LNCAP (cell line): ENCODE measurements at regions not wholly inside any gene's neighbourhood (a gene's known extent, or its start where the extent isn't known, plus 50 kb on each side); places are given as distances from the start of the nearest gene placed in this dataset.

ENCODE experiments used
- TF ChIP-seq, protein P1 (sequence below): fragments of 450-650 bp; IDR thresholded peaks from 2 replicates; pipeline ENCODE4 v1.5.1; 2017; ENCODE audit warnings: mild to moderate bottlenecking

DNA sequence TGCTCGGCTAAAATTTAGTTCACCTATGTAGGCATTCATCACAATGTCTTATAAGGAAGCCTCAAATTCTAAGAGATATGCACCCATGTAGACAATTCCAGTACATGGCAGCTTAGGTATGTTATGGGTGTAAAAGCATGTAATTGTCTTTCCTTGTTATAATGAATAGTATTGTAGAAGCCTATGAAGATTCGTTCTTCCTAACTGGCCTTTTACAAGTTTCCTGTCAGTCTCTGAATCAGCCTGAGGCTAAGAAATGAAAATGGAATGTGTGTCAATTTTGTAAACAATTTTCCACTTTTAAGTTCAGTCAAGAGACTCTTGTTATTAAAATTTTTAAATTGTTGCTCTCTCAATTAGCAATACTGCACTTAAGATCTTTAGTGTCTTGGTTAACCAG lies 189.9 kb upstream of the GALNT5 start:
- TF ChIP-seq, protein P1, sequence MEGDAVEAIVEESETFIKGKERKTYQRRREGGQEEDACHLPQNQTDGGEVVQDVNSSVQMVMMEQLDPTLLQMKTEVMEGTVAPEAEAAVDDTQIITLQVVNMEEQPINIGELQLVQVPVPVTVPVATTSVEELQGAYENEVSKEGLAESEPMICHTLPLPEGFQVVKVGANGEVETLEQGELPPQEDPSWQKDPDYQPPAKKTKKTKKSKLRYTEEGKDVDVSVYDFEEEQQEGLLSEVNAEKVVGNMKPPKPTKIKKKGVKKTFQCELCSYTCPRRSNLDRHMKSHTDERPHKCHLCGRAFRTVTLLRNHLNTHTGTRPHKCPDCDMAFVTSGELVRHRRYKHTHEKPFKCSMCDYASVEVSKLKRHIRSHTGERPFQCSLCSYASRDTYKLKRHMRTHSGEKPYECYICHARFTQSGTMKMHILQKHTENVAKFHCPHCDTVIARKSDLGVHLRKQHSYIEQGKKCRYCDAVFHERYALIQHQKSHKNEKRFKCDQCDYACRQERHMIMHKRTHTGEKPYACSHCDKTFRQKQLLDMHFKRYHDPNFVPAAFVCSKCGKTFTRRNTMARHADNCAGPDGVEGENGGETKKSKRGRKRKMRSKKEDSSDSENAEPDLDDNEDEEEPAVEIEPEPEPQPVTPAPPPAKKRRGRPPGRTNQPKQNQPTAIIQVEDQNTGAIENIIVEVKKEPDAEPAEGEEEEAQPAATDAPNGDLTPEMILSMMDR = no peak

DNA sequence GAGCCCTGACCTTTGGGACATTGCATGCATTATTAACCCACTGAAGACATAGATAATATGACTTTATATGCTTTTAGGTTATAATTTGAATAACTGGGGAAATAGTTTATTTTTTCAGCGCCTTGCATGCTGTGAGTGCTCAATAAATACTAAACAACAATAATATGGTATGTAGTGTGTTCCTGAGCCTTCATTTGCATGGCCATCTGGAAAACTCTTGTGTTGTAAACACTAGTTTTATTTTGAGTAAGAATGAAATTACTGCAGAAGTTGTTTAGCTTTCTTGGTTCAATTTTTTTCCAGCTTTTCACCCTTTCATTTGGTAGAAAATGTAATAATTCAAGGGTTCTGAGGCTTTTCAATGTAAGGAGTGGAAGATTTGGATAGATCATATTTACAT lies 189.3 kb upstream of the GALNT5 start:
- TF ChIP-seq, protein P1 = no peak

DNA sequence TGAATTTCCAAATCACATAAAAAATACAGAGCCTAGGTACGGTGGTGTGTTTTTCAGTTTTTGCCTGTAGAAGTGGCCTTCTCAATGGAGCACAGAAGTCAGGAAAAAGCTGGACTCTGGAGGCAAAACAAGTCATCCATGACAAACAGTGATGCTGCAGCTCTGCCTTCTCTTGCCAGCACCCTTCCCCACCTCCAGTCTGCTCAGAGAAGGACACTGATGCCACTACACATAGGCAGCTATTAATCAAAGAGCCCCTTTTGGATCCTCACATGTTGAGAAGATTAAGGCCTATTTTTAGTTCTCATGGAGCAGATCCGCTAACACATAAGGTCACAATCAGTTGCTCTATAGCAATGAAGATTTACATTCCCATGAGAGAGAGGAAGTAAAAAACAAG lies 181.6 kb upstream of the GALNT5 start:
- TF ChIP-seq, protein P1 = no peak

DNA sequence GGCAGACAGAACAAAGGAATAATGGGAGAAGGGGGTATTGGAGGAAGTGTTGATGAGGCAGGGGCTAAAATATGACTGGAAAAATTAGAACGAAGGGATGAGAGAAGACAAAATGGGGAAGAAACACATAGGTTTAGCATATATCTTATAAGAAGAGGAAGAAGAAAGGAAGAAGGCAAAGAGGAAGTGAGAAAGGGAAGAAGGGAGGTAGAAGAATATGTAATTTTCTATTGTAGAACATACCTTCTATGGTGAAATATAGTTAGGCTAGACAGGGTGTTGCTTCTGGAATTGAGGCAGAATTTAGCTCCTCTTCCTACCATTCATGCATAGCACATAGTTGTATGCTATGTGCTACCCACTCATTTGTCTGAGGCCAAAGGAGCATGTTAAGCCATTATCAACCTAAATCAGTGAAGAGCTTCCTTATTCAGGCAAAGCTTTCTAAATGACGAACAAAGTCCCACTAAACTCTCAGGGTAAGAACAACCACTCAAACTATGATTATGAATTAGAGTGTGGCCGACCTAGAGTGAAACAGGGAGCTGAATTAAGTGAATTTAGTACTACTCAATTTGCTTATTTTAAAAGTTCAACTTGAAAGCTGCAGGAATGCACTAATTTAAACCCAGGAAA lies 180.9 kb upstream of the GALNT5 start:
- TF ChIP-seq, protein P1 = no peak

DNA sequence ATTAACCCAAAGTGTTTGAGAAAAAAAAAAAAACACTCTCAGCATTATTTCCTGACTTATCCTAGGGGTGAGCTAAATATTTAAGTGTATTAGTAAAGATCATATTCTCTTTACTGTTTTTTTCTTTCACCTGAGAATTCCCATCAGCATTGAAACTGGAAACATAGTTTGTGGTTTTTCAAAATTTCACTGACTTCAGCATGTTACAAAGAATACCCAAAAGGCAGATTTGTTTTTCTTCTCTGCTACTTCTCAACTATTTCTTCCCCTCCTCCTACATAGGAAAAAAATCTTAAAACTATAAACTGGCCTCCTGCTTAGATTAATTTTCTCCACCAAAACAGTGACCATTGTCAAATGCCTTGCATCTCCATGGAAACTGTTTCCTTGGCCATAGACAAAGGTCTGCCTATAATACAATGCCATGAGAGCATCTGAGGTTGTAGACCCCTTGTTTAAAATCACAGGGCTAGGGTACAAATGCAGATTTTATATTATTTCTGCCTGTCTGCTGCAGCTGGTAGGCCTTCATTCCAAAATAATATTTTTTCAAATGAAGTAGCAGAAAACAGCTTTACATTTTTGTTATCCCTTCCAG lies 179.7 kb upstream of the GALNT5 start:
- TF ChIP-seq, protein P1 = no peak

DNA sequence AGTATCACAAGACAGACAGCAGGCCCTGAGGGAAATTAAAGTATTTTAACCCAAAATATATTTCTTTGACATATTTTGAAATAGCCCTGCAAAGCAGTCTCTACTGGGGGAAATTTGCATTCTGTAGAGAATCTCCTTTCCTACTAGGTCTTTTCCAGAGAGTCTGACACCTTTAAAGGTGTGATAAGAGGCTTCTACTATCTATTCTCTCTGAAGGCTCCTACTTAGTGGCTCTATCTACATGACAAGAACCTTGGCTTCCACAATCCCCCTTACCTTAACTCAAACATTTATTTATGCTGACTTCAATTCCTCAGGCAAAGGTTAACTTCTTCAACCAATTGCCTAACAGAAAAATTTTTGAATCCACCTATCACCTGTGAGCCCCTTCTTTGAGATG lies 174.6 kb upstream of the GALNT5 start:
- TF ChIP-seq, protein P1 = no peak

DNA sequence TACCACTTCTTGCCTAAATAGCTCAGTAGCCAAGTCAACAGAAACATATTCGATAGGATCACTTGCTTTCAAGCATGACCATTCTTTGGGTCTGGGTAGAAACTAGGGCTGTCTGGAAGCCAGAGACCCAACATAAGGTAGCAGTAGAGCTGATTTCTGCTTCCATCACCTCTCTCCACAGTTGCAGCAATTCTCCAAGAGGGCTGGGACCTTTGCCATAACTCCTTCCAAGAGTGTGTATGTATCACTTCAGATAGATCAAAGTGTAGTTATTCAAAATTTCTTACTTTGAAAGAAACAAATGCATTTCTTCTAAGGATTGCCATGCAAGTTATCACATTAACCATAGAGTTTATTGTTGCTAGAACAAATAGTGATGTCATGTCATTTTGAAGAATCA lies 172.0 kb upstream of the GALNT5 start:
- TF ChIP-seq, protein P1 = no peak
